Immature natural killer cell (primary cell): ENCODE measurements at regions not wholly inside any gene's neighbourhood (a gene's known extent, or its start where the extent isn't known, plus 50 kb on each side); places are given as distances from the start of the nearest gene placed in this dataset.
"Not testable (repeated sequence)": the region's sequence is repeated elsewhere in the genome, so short reads cannot be mapped to it uniquely, and the experiment has no call there.

ENCODE experiments used
- DNase-seq, 3 donors: peaks; one replicate each; pipeline ENCODE4 v3.0.0; 2022; ENCODE audit warnings: mixed read lengths in 1 of 3
- H3K27ac Mint-ChIP-seq, 6 donors: one replicate each; pipeline ENCODE4 v1.8.0; 2020; ENCODE audit warnings: mixed read lengths in 6 of 6, mild to moderate bottlenecking in 5 of 6, inconsistent platforms in 4 of 6, moderate library complexity in 3 of 6
- H3K27me3 Mint-ChIP-seq, 3 donors: one replicate each; pipeline ENCODE4 v1.8.0; 2020 to 2021; ENCODE audit warnings: low read depth in 3 of 3, mild to moderate bottlenecking in 3 of 3, mixed read lengths in 3 of 3, moderate library complexity in 3 of 3, inconsistent platforms in 1 of 3
- H3K36me3 Mint-ChIP-seq, 3 donors: one replicate each; pipeline ENCODE4 v1.8.0; 2020; ENCODE audit warnings: mixed read lengths in 3 of 3, inconsistent platforms in 2 of 3, mild to moderate bottlenecking in 2 of 3
- H3K4me1 Mint-ChIP-seq, 2 donors: one replicate each; pipeline ENCODE4 v1.8.0; 2020; ENCODE audit warnings: inconsistent platforms in 2 of 2, mild to moderate bottlenecking in 2 of 2, mixed read lengths in 2 of 2, moderate library complexity in 1 of 2
- H3K4me3 Mint-ChIP-seq, 5 donors: one replicate each; pipeline ENCODE4 v1.8.0; 2020; ENCODE audit warnings: mild to moderate bottlenecking in 5 of 5, mixed read lengths in 5 of 5, inconsistent platforms in 3 of 5, moderate library complexity in 3 of 5
- H3K9me3 Mint-ChIP-seq, 6 donors: one replicate each; pipeline ENCODE4 v1.8.0; 2020; ENCODE audit warnings: mild to moderate bottlenecking in 6 of 6, mixed read lengths in 6 of 6, inconsistent platforms in 4 of 6, moderate library complexity in 3 of 6

- Mint-ChIP-seq H3K36me3 (no peaks in the 10 kb centered on the region), H3K27ac (no peak overlapping the region), H3K4me1 (no peaks in the 10 kb centered on the region), H3K27me3 (peaks cover 0 to 2% (median 0%) of the 10 kb centered on the region in 3 donors), H3K9me3 (peaks cover 9 to 36% (median 29%) of the 10 kb centered on the region in 6 donors), H3K4me3 (no peak overlapping the region)
- no peak for DNase-seq
Measured at GRCh38 chr3:95781598-95781997, 1032.8 kb upstream of the EPHA6 start.

- Mint-ChIP-seq H3K9me3 (peaks cover 5 to 34% (median 11%) of the 10 kb centered on the region in 6 donors), H3K27ac (no peak overlapping the region), H3K4me1 (no peaks in the 10 kb centered on the region), H3K4me3 (no peak overlapping the region), H3K36me3 (no peaks in the 10 kb centered on the region), H3K27me3 (no peaks in the 10 kb centered on the region)
- no peak for DNase-seq
Measured at GRCh38 chr3:95789111-95789510, 1025.3 kb upstream of the EPHA6 start.

GRCh38 chr3:95797081-95797480 is 1017.3 kb upstream of the EPHA6 start:
- Mint-ChIP-seq H3K9me3 (peaks cover 13 to 50% (median 21%) of the 10 kb centered on the region in 6 donors), H3K27ac (no peak overlapping the region), H3K27me3 (peaks cover 0 to 2% (median 0%) of the 10 kb centered on the region in 3 donors), H3K36me3 (peaks cover 0 to 3% (median 0%) of the 10 kb centered on the region in 3 donors), H3K4me3 (no peak overlapping the region), H3K4me1 (no peaks in the 10 kb centered on the region)
- no peak for DNase-seq

GRCh38 chr3:95798628-95799027 is 1015.8 kb upstream of the EPHA6 start:
- H3K4me1 Mint-ChIP-seq: no peaks in the 10 kb centered on the region
- H3K9me3 Mint-ChIP-seq: peaks cover 13 to 45% (median 21%) of the 10 kb centered on the region in 6 donors
- DNase-seq: no peak
- no peak overlapping the region for H3K4me3 Mint-ChIP-seq
- peaks cover 0 to 2% (median 0%) of the 10 kb centered on the region in 3 donors for H3K27me3 Mint-ChIP-seq
- H3K36me3 Mint-ChIP-seq: peaks cover 0 to 3% (median 0%) of the 10 kb centered on the region in 3 donors
- H3K27ac Mint-ChIP-seq: no peak overlapping the region

GRCh38 chr3:95810462-95810861 is 1003.9 kb upstream of the EPHA6 start:
- Mint-ChIP-seq H3K9me3 (peaks cover 8 to 37% (median 23%) of the 10 kb centered on the region in 6 donors), H3K27ac (no peak overlapping the region), H3K4me3 (no peak overlapping the region), H3K4me1 (no peaks in the 10 kb centered on the region), H3K36me3 (no peaks in the 10 kb centered on the region), H3K27me3 (no peaks in the 10 kb centered on the region)
- no peak for DNase-seq

- Mint-ChIP-seq H3K36me3 (no peaks in the 10 kb centered on the region), H3K27ac (no peak overlapping the region), H3K27me3 (no peaks in the 10 kb centered on the region), H3K4me3 (no peak overlapping the region), H3K4me1 (no peaks in the 10 kb centered on the region), H3K9me3 (peaks cover 6 to 45% (median 27%) of the 10 kb centered on the region in 6 donors)
- DNase-seq: no peak
Measured at GRCh38 chr3:95813244-95813643, 1001.1 kb upstream of the EPHA6 start.

- H3K27me3 Mint-ChIP-seq: no peaks in the 10 kb centered on the region
- H3K9me3 Mint-ChIP-seq: peaks cover under 1 to 43% (median 24%) of the 10 kb centered on the region in 6 donors
- H3K4me3 Mint-ChIP-seq: no peak overlapping the region
- no peak overlapping the region for H3K27ac Mint-ChIP-seq
- no peaks in the 10 kb centered on the region for H3K4me1 Mint-ChIP-seq
- DNase-seq: no peak
- no peaks in the 10 kb centered on the region for H3K36me3 Mint-ChIP-seq
Measured at GRCh38 chr3:95815828-95816227, 998.6 kb upstream of the EPHA6 start.

GRCh38 chr3:95826419-95826818 is 988.0 kb upstream of the EPHA6 start:
- Mint-ChIP-seq H3K4me1 (no peaks in the 10 kb centered on the region), H3K36me3 (peaks cover 0 to 5% (median 0%) of the 10 kb centered on the region in 3 donors), H3K27me3 (peaks cover 0 to 3% (median 2%) of the 10 kb centered on the region in 3 donors), H3K9me3 (peaks cover 0 to 31% (median 14%) of the 10 kb centered on the region in 6 donors), H3K27ac (no peak overlapping the region), H3K4me3 (no peak overlapping the region)
- no peak for DNase-seq

GRCh38 chr3:95832146-95832545 is 982.2 kb upstream of the EPHA6 start:
- Mint-ChIP-seq H3K9me3 (peaks cover 14 to 60% (median 32%) of the 10 kb centered on the region in 6 donors), H3K36me3 (peaks cover 0 to 5% (median 3%) of the 10 kb centered on the region in 3 donors), H3K4me1 (no peaks in the 10 kb centered on the region), H3K27me3 (peaks cover 0 to 5% (median 2%) of the 10 kb centered on the region in 3 donors), H3K4me3 (no peak overlapping the region), H3K27ac (no peak overlapping the region)
- DNase-seq: no peak

- DNase-seq, H3K27me3 Mint-ChIP-seq, H3K4me3 Mint-ChIP-seq, H3K27ac Mint-ChIP-seq, H3K36me3 Mint-ChIP-seq, H3K4me1 Mint-ChIP-seq: not testable (repeated sequence)
- peaks cover 19 to 56% (median 46%) of the 10 kb centered on the region in 6 donors for H3K9me3 Mint-ChIP-seq
Measured at GRCh38 chr3:95860628-95861027, 953.8 kb upstream of the EPHA6 start.

GRCh38 chr3:95883801-95884200 is 930.6 kb upstream of the EPHA6 start:
- Mint-ChIP-seq H3K4me3 (no peak overlapping the region), H3K27me3 (peaks cover 0 to 1% (median 0%) of the 10 kb centered on the region in 3 donors), H3K27ac (no peak overlapping the region), H3K9me3 (peaks cover 3 to 29% (median 20%) of the 10 kb centered on the region in 6 donors), H3K36me3 (no peaks in the 10 kb centered on the region), H3K4me1 (no peaks in the 10 kb centered on the region)
- no peak for DNase-seq

- Mint-ChIP-seq H3K4me3 (no peak overlapping the region), H3K27ac (no peak overlapping the region), H3K4me1 (no peaks in the 10 kb centered on the region), H3K36me3 (no peaks in the 10 kb centered on the region), H3K9me3 (peaks cover 3 to 29% (median 18%) of the 10 kb centered on the region in 6 donors), H3K27me3 (peaks cover 0 to 1% (median 0%) of the 10 kb centered on the region in 3 donors)
- no peak for DNase-seq
Measured at GRCh38 chr3:95886616-95887015, 927.8 kb upstream of the EPHA6 start.

- Mint-ChIP-seq H3K27ac (no peak overlapping the region), H3K27me3 (peaks cover 0 to under 1% (median 0%) of the 10 kb centered on the region in 3 donors), H3K4me3 (no peak overlapping the region), H3K9me3 (peaks cover 4 to 31% (median 17%) of the 10 kb centered on the region in 6 donors), H3K4me1 (no peaks in the 10 kb centered on the region), H3K36me3 (no peaks in the 10 kb centered on the region)
- DNase-seq: no peak
Measured at GRCh38 chr3:95887114-95887513, 927.3 kb upstream of the EPHA6 start.

GRCh38 chr3:95894820-95895219 is 919.6 kb upstream of the EPHA6 start:
- peaks cover 8 to 39% (median 25%) of the 10 kb centered on the region in 6 donors for H3K9me3 Mint-ChIP-seq
- no peaks in the 10 kb centered on the region for H3K36me3 Mint-ChIP-seq
- H3K4me1 Mint-ChIP-seq: no peaks in the 10 kb centered on the region
- peaks cover 0 to 3% (median 0%) of the 10 kb centered on the region in 3 donors for H3K27me3 Mint-ChIP-seq
- no peak for DNase-seq
- H3K4me3 Mint-ChIP-seq: no peak overlapping the region
- no peak overlapping the region for H3K27ac Mint-ChIP-seq

- H3K36me3 Mint-ChIP-seq: no peaks in the 10 kb centered on the region
- DNase-seq: no peak
- H3K9me3 Mint-ChIP-seq: peaks cover 2 to 36% (median 15%) of the 10 kb centered on the region in 6 donors
- no peak overlapping the region for H3K4me3 Mint-ChIP-seq
- no peaks in the 10 kb centered on the region for H3K4me1 Mint-ChIP-seq
- no peak overlapping the region for H3K27ac Mint-ChIP-seq
- peaks cover 0 to 3% (median 0%) of the 10 kb centered on the region in 3 donors for H3K27me3 Mint-ChIP-seq
Measured at GRCh38 chr3:95899494-95899893, 914.9 kb upstream of the EPHA6 start.
